ENCODE measurements at regions not wholly inside any gene's neighbourhood (a gene's known extent, or its start where the extent isn't known, plus 50 kb on each side); places are given as distances from the start of the nearest gene placed in this dataset.

GRCh38 chr6:97820400-97820799, 537.4 kb upstream of the MMS22L start:
- DNase-seq = no peak

GRCh38 chr6:97822632-97823031, 539.6 kb upstream of the MMS22L start:
- DNase-seq = no peak

- no peak for DNase-seq
These were observed 558.7 kb upstream of the MMS22L start for GRCh38 chr6:97841763-97842162.

GRCh38 chr6:97842521-97842920, 559.5 kb upstream of the MMS22L start:
- no peak for DNase-seq

GRCh38 chr6:97849390-97849789, 566.4 kb upstream of the MMS22L start:
- no peak for DNase-seq

GRCh38 chr6:97850458-97851212, 567.6 kb upstream of the MMS22L start:
- DNase-seq = no peak

GRCh38 chr6:97863697-97864096, 580.7 kb upstream of the MMS22L start:
- no peak for DNase-seq

GRCh38 chr6:97864366-97864765, 581.4 kb upstream of the MMS22L start:
- DNase-seq = no peak

GRCh38 chr6:97864826-97865225, 581.8 kb upstream of the MMS22L start:
- DNase-seq = no peak

- no peak for DNase-seq
These were observed 582.6 kb upstream of the MMS22L start for GRCh38 chr6:97865612-97866011.

GRCh38 chr6:97866616-97867015, 583.6 kb upstream of the MMS22L start:
- DNase-seq = no peak

- DNase-seq = no peak
These were observed 584.2 kb upstream of the MMS22L start for GRCh38 chr6:97867177-97867576.

- no peak for DNase-seq
These were observed 587.3 kb upstream of the MMS22L start for GRCh38 chr6:97870273-97870672.

- no peak for DNase-seq
These were observed 593.7 kb upstream of the MMS22L start for GRCh38 chr6:97876711-97877110.

- DNase-seq = no peak
These were observed 599.7 kb upstream of the MMS22L start for GRCh38 chr6:97882755-97883154.

- no peak for DNase-seq
These were observed 602.3 kb upstream of the MMS22L start for GRCh38 chr6:97885325-97885724.

- no peak for DNase-seq
These were observed 602.8 kb upstream of the MMS22L start for GRCh38 chr6:97885828-97886227.

- no peak for DNase-seq
These were observed 618.5 kb upstream of the MMS22L start for GRCh38 chr6:97901531-97901930.

GRCh38 chr6:97909380-97909779, 626.4 kb upstream of the MMS22L start:
- no peak for DNase-seq

- no peak for DNase-seq
These were observed 630.7 kb upstream of the MMS22L start for GRCh38 chr6:97913721-97914120.

- no peak for DNase-seq
These were observed 631.9 kb upstream of the MMS22L start for GRCh38 chr6:97914912-97915311.

- DNase-seq = no peak
These were observed 632.5 kb upstream of the MMS22L start for GRCh38 chr6:97915537-97915936.

GRCh38 chr6:97917369-97917768, 634.4 kb upstream of the MMS22L start:
- no peak for DNase-seq

- no peak for DNase-seq
These were observed 636.0 kb upstream of the MMS22L start for GRCh38 chr6:97919046-97919445.

- DNase-seq = no peak
These were observed 636.6 kb upstream of the MMS22L start for GRCh38 chr6:97919631-97920030.
